GM23338 (cell line): ENCODE measurements at regions not wholly inside any gene's neighbourhood (a gene's known extent, or its start where the extent isn't known, plus 50 kb on each side); places are given as distances from the start of the nearest gene placed in this dataset.

ENCODE experiments used
- CREB1 ChIP-seq: fragments of 250-450 bp; sonication (Bioruptor Pico); IDR thresholded peaks from 2 replicates; pipeline ENCODE4 v1.5.0; 2020; ENCODE audit warnings: low read depth, mild to moderate bottlenecking, moderate library complexity
- ETS1 ChIP-seq: IDR thresholded peaks from 2 replicates; pipeline ENCODE4 v1.6.1; 2016; ENCODE audit warnings: antibody characterized with exemption
- EZH2 ChIP-seq: fragments of 200-600 bp; sonication (generic); IDR thresholded peaks from one replicate; pipeline ENCODE4 v1.8.0; 2017; ENCODE audit warnings: antibody characterized with exemption, mild to moderate bottlenecking, low read depth; ENCODE audit not compliant: unreplicated experiment
- JUNB ChIP-seq: IDR thresholded peaks from one replicate; pipeline ENCODE4 v1.6.1; 2016; ENCODE audit warnings: antibody characterized with exemption; ENCODE audit not compliant: unreplicated experiment
- NANOG ChIP-seq: IDR thresholded peaks from 2 replicates; pipeline ENCODE4 v1.6.1; 2016; ENCODE audit warnings: antibody characterized with exemption, borderline replicate concordance
- REST ChIP-seq: IDR thresholded peaks from one replicate; pipeline ENCODE4 v1.6.1; 2018; ENCODE audit warnings: antibody characterized with exemption; ENCODE audit not compliant: unreplicated experiment
- STAT1 ChIP-seq: IDR thresholded peaks from one replicate; pipeline ENCODE4 v1.6.1; 2016; ENCODE audit warnings: antibody characterized with exemption; ENCODE audit not compliant: unreplicated experiment
- ZNF462 ChIP-seq: fragments of 250-450 bp; sonication (Bioruptor Pico); IDR thresholded peaks from 2 replicates; pipeline ENCODE4 v1.5.0; 2020; ENCODE audit warnings: mild to moderate bottlenecking, moderate library complexity

- TF ChIP-seq ZNF462 (CRISPR knock-in tag) (no peak), REST (no peak), EZH2 (no peak), JUNB (no peak), STAT1 (no peak), CREB1 (CRISPR knock-in tag) (no peak), NANOG (no peak), ETS1 (no peak)
Observed at GRCh38 chr2:2507417-2507997, 176.4 kb upstream of the MYT1L start (continued).
